Ovary (tissue), 3 donors: ENCODE measurements at regions not wholly inside any gene's neighbourhood (a gene's known extent, or its start where the extent isn't known, plus 50 kb on each side); places are given as distances from the start of the nearest gene placed in this dataset.

ENCODE experiments used
- EP300 ChIP-seq: sonication (generic); formaldehyde crosslinking; IDR thresholded peaks from one replicate; pipeline ENCODE4 v1.6.1; 2017; ENCODE audit warnings: antibody characterized with exemption
- TF ChIP-seq, protein P1 (sequence below), 3 donors: fragments of 450-650 bp in 2 of 3; fragments of 200-600 bp in 1 of 3; IDR thresholded peaks; one replicate each; pipeline versions ENCODE4 v1.5.1 to v1.8.0; 2016 to 2022; ENCODE audit warnings: antibody characterized with exemption in 3 of 3, mild to moderate bottlenecking in 1 of 3
- donor health status: DM: no; HTN: no; CAD: no.

DNA sequence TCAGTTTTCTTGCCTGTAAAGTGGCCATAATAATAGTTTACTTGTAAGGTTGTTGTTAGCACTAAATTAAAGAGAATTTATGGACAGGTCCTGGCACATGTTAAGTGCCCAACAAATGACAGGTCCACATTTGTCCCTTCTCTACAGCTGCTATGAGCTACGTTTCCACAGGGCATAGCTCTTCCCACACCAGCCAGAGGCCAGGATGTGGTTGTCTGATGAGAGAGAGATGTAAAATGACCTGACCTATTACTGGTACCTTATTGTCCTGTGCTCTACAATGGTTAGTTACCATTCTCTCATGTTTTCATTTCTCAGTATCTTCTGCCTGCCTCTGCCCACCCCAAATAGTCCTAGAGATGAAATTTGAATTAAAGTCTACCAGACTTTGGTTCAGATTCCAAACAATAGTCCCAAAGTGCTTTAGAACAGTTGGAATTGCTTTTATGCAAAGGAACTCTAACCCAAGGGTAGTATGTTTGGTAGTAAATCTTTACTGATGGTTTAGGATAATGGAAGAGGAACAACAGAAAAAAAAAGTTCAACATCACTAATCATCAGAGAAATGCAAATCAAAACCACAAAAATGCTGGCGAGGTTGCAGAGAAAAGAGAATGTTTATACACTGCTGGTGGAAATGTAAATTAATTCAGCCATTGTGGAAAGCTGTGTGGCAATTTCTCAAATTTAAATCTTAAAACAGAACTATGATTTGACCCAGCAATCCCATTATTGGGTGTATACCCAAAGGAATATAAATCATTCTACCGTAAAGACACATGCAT lies 57.1 kb upstream of the ANKFN1 start:
- TF ChIP-seq, protein P1, sequence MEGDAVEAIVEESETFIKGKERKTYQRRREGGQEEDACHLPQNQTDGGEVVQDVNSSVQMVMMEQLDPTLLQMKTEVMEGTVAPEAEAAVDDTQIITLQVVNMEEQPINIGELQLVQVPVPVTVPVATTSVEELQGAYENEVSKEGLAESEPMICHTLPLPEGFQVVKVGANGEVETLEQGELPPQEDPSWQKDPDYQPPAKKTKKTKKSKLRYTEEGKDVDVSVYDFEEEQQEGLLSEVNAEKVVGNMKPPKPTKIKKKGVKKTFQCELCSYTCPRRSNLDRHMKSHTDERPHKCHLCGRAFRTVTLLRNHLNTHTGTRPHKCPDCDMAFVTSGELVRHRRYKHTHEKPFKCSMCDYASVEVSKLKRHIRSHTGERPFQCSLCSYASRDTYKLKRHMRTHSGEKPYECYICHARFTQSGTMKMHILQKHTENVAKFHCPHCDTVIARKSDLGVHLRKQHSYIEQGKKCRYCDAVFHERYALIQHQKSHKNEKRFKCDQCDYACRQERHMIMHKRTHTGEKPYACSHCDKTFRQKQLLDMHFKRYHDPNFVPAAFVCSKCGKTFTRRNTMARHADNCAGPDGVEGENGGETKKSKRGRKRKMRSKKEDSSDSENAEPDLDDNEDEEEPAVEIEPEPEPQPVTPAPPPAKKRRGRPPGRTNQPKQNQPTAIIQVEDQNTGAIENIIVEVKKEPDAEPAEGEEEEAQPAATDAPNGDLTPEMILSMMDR (IDR thresholded peaks at IDR 0.05) = no peak
- TF ChIP-seq EP300 = no peak
